HG03354 (cell line): ENCODE measurements at regions not wholly inside any gene's neighbourhood (a gene's known extent, or its start where the extent isn't known, plus 50 kb on each side); places are given as distances from the start of the nearest gene placed in this dataset.

Experiments
- ATAC-seq: cut with Tn5 transposase; IDR thresholded peaks from one replicate; pipeline ENCODE4 v1.9.1; 2021; ENCODE audit warnings: mild to moderate bottlenecking; ENCODE audit not compliant: unreplicated experiment, poor library complexity, severe bottlenecking

DNA sequence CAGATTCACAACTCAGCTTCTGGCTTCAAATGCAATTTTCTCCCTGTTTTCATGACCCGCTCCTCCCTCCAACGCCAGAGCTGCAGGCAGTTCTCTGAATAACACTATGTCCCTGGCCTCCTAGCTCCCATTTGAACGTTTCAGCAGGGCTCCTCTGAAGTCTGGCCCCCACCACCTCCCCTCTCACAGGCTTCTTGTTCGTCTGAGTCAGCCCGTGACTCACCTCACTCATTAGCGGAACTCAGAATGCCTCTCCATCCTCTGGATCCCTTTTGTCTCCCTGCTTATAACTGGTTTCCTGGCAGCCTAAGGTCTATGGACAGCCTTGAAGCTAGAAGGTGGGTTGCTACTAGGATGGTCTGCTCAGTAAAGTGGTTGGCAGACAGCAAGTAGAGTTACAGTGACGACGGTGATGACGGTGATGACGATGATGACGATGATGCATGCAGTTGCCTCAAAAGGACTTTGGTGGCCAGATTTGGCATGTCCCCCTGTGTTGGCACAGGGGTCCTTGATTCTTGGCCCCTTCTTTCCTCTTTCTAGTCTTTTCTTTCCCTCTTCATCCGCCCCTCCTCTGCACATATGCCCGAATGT lies 83.3 kb upstream of the MKLN1 start:
- ATAC-seq = no peak

DNA sequence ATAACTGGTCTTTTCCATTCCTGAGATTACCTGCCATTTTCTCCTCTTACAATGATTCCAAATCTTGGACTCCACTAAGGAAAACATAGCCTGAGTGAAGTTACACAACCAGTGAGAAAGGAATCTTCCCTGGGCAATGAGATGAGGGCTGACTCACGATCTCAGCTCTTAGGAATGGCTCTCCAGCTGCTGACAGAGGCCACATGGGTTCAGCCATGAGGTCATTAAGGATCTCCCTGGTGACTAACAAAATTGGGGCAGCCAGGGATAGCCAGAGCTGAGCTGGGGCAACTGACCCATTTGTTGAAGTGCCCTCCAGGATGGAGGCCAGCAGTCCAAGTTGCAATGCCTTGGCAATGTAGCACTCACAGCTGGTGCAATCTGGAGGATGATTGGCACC lies 78.7 kb upstream of the MKLN1 start:
- no peak for ATAC-seq

DNA sequence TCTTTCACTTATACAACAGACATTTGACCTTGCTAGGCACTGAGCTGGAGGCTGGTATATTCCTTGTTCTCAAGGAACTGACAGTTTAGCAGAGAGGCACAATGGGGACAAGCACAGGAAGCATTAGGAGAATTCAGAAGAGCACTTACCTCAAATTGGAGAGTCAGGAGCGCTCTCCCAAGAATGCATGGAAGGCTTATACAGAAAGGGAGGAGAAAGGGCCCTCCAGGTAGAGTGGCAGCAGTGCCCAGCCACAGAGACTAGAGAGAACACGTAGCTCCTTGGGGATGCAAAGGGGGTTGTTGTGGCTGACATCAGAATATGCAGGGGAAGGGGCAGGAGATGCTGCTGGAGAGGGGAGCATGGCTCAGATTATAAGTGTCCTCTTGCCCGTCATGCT lies 78.2 kb upstream of the MKLN1 start:
- no peak for ATAC-seq

DNA sequence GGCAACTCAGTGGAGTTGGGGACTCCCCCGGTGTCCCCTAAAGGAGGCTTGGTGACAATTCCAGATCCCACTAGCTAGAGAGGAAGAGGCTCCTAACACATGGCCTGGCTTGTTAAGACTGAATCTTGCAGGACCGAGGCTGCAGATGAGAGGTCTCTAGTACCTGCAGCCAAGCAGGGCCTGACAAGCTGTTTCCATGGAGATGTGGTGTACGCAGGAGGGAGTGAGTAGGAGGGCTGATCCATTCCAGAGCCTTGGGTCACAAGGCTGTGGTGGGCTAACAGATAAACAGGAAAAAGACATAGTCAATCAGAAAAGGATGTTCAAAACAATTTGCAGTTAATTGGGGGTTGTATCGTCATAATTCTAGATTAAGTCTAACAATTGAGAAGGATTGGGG lies 77.3 kb upstream of the MKLN1 start:
- ATAC-seq = no peak

DNA sequence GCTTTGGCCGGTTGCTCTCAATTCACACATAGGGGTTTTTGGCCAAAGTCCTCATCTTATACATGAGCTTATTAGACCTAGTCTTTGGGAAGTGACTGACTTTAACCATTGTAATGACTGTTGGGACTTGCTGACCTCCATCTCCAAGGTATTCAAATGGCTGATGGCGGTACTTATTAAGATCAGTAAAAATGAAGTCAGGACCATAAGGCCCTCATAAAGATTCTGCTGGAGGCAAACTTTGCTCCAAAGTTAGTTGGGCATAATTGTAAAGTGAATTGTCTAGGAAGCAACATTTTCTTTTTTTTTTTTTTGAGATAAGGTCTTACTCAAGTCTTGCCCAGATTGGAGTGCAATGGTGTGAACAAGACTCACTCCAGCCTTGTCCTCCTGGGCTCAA lies 76.3 kb upstream of the MKLN1 start:
- no peak for ATAC-seq

DNA sequence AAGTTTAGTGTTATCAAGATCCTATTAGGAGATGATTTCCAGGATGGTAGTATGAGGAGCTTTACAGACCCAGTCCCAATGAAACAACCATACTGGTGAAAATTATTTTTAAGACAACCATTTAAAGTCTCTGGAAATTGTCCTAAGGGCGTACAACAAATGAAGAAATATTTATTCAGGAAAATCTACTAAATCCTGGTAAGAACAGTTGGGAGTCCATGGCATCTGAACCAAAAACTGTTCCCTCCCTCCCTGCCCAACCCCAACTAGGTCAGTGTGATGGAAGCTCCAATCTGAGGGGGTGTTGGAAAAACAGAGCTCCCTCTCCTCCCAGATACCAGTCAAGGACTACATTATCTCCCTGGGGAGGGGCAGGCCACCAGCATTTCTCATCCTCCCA lies 74.7 kb upstream of the MKLN1 start:
- no peak for ATAC-seq

DNA sequence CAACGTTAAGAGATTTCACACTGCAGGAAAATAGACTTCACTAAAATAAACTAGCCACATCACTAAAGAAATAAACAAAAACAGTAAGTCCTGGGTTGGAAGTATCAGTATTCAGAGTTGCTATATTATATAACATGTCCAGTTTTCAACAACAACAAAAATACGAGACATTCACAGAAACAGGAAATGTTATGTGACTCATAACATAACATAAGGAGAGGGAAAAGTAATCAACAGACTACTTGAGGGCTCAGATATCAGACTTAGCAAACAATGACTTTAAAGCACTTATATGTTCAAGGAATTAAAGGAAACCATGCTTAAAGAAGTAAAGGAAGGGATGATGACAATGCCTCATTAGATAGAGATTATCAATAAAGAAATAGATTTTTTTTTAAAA lies 73.5 kb upstream of the MKLN1 start:
- ATAC-seq = no peak

DNA sequence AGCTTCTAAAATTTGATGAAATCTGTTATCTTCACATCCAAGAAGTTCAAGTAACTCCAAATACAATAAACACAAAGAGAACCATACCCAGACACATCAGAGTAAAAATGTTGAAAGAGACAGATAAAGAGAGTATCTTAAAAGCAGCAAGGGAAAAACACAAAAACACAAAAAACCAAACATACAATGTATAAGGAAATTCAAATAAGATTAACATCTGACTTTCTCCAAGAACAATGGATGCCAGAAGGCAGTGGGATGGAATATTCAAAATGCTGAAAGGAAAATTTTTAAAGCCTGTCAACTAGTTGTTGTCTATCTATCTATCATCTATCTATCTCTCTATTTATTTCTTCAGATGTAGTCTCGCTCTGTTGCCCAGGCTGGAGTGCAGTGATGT lies 72.4 kb upstream of the MKLN1 start:
- ATAC-seq = no peak

DNA sequence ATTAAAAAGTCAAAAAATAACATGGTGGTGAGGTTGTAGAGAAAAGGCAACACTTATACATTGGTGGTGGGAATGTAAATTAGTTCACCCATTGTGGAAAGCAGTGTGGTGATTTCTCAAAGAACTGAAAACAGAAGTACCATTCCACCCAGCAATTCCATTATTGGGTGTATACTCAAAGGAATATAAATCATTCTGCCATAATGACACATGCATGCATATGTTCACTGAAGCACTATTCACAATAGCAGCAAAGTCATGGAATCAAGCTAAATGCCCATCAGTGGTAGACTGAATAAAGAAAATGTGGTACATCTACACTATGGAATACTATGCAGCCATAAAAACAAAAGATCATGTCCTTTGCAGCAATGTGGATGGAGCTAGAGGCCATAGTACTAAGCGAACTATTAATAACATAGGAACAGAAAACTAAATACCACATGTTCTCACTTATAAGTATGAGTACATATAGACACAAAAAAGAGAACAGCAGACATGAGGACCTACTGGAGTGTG lies 66.1 kb upstream of the MKLN1 start:
- ATAC-seq = no peak

DNA sequence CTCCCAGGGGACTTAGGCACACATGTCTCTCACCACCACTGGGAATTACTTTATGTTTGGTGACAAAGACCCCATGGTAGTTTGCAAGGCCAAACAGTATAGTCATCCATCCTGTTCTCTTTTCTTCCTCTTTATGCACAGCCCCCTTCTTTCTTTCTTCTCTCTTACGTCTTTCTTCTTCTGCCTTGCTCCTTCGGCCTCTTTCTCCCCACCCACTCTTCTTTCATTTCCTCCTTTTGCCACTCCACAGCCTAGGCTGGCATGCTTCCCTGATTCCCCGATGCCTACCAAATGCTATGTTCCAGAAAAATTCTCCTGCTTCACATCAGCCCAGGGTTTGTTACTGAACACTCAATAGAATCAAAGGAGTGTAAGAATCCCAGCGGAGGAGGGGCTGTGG lies 62.4 kb upstream of the MKLN1 start:
- no peak for ATAC-seq

DNA sequence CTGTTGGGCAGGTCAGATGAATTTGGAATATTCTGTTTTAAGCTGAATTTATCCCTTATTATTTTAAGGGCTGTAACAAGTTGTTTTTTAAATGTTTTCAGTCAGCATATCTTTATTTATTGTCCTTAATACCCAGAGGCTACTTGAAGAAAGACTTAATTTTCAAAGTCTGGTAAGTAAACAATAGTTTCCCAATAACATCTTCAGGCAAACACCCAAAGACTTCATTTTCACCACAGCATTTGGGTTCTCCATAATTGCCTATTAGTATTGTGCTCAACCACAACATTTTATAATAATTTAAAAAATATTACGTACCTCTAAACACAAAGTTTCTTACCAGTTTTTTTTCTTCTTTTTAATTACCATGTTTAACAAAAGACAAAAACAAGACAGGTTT lies 60.0 kb upstream of the MKLN1 start:
- ATAC-seq = no peak

DNA sequence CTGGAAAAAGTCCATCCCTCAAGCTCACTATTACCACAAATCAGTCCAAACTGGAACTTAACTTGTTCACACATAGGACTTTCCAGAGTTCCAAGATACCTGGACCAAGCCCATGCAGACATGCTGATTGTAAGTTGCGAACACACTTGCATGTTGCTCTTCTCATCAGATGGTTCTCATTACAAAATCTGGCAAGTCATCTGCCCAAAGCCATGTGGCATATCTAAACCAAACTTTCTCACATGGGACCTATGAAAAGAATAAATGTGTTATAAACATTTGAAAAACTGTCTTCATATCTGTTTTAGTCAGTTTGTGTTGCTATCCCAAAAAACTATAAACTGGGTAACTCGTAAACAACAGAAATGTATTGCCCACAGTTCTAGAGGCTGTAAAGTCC lies 58.8 kb upstream of the MKLN1 start:
- no peak for ATAC-seq

DNA sequence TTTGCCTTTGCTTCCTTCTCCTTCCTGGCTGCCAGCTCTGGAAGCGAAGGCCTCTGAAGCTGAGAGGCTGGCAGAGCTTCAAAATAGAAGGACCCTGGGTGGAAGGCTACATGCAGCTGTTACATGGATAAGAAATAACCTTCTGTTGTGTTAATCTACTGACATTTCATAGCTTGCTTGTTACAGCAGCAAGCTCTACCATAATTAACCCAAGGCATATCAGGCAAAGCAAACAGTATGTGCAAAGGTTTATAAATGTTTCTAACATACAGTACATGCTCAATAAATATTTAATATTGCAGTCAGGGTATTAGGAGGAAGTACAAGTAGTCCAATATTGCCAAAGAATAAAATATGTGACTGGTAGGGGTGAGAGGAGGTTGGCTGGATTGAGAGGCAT lies 55.6 kb upstream of the MKLN1 start:
- no peak for ATAC-seq

DNA sequence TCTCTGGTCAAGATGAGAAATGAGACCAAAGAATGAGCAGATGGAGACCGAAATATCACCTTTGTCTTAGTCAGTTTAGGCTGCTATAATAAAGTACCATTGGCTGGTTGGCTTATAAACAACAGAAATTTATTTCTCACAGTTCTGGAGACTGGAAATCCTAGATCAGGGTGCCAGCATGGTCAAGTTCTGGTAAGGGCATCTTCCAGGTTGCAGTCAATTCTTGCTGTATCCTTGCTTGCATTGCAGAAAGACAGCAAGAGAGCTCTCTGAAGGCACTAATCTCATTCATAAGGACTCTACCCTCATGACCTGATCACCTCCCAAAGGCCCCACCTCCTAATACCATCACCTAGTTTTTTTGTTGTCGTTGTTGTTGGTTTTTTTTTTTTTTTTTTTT lies 52.7 kb upstream of the MKLN1 start:
- ATAC-seq = no peak

DNA sequence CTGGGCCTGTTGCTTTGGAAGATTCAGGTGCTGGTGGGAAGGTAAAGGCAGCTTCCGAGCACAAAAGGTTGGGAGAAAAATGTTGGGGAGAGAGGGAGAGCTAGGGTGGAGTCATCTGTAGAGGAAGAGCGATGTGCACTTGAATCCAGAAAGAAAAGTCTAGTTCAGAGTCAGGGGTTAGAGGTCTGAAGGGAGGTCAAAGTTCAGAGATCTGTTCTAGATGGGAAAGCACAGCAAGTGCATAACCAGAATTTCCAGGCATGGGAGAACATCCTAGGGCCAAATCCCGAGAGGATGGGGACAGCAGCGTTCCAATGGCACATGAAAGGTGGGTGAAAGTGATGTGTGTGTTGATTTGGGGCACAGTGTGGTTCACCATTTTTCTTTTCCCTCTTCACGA lies 51.5 kb upstream of the MKLN1 start:
- no peak for ATAC-seq

DNA sequence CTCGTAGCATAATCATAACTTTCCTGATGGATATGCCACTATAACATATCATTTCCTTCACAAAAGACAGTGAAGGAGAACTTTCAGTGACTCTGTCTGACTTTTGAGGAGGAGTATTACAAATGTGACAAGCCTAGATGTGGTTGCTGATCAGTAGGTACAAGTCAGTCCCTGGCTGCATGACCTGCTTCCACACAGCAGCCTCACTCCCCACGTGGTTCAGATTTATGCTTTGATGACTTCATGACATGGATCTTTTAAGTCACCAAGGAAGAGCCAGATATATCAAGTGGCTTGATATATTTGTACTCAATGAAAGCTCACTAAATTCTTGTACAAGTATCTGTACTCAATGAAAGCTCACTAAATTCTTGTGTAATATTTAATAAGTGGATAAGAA lies 50.9 kb upstream of the MKLN1 start:
- ATAC-seq = no peak
